Endothelial cell of umbilical vein (primary cell): ENCODE measurements at regions not wholly inside any gene's neighbourhood (a gene's known extent, or its start where the extent isn't known, plus 50 kb on each side); places are given as distances from the start of the nearest gene placed in this dataset.

Experiments
- BruUV-seq: library from RNA; stranded (reverse); fragments of 400-500 nt; replicated peaks from 2 replicates; lab custom pipeline; 2021; lab: Mats Ljungman, UMichigan
- CTCF ChIA-PET: fragments of 300-600, 350-600 bp; sonication (Branson Sonifier 250); formaldehyde crosslinking; loops from one replicate; lab custom pipeline; 2021; ENCODE audit warnings: antibody characterized with exemption, inconsistent platforms; lab: Charles Lee
- POLR2A ChIA-PET: fragments of 300-600, 350-600 bp; sonication (Branson Sonifier 250); formaldehyde crosslinking; loops from one replicate; lab custom pipeline; 2021; ENCODE audit warnings: antibody characterized with exemption, inconsistent platforms; lab: Charles Lee
- DNase-seq: peaks from one replicate; pipeline ENCODE4 v3.0.0-alpha.2; 2011; ENCODE audit warnings: low read depth, low spot score
- FAIRE-seq: peaks from 2 replicates; lab custom pipeline; 2011; peaks lifted over from hg19 to GRCh38; lab: Jason Lieb, UNC
- H2AFZ ChIP-seq: 2 replicates; pipeline ENCODE4 v1.6.0; 2012; ENCODE audit warnings: low read depth, low read length, control low read depth, inconsistent platforms
- H3K27ac ChIP-seq: 2 replicates; pipeline ENCODE4 v1.5.1; 2011; ENCODE audit warnings: low read depth, mild to moderate bottlenecking, control low read depth, low read length, moderate library complexity; ENCODE audit not compliant: insufficient read depth
- H3K27me3 ChIP-seq, 2 experiments: 2 replicates each; pipeline versions ENCODE4 v1.6.0 to v1.6.1; 2011; ENCODE audit warnings: low read length in 2 of 2, mixed read lengths in 1 of 2; ENCODE audit not compliant: control insufficient read depth in 2 of 2, insufficient read depth in 2 of 2
- H3K36me3 ChIP-seq, 2 experiments: 2 replicates in 1 of 2; 3 replicates in 1 of 2; pipeline ENCODE4 v1.5.1; 2011; ENCODE audit warnings: low read length in 2 of 2, mild to moderate bottlenecking in 1 of 2, moderate library complexity in 1 of 2; ENCODE audit not compliant: control insufficient read depth in 2 of 2, insufficient read depth in 2 of 2; ENCODE audit errors: extremely low read depth in 1 of 2
- H3K4me1 ChIP-seq: 3 replicates; pipeline ENCODE4 v1.5.1; 2011; ENCODE audit warnings: mild to moderate bottlenecking, low read length; ENCODE audit not compliant: control insufficient read depth, insufficient read depth; ENCODE audit errors: extremely low read depth
- H3K4me2 ChIP-seq: 2 replicates; pipeline ENCODE4 v1.6.1; 2011; ENCODE audit warnings: low read length, control low read depth, mixed read lengths; ENCODE audit not compliant: insufficient read depth
- H3K4me3 ChIP-seq, 3 experiments: fragments of 200-600 bp in 1 of 3; sonication (generic), shearing (Covaris generic) in 1 of 3; replicated peaks in 1 of 3; 2 replicates each; pipeline ENCODE4 v1.5.1; 2011 to 2016; ENCODE audit warnings: control low read depth in 3 of 3, low read length in 3 of 3, mild to moderate bottlenecking in 2 of 3, inconsistent platforms in 1 of 3, low read depth in 1 of 3, moderate library complexity in 1 of 3; ENCODE audit not compliant: insufficient read depth in 1 of 3
- H3K79me2 ChIP-seq: 2 replicates; pipeline ENCODE4 v1.6.0; 2012; ENCODE audit warnings: low read length, inconsistent platforms; ENCODE audit not compliant: control insufficient read depth, insufficient read depth
- H3K9ac ChIP-seq: replicated peaks from 2 replicates; pipeline ENCODE3; 2011; ENCODE audit warnings: low read length, control low read depth; ENCODE audit not compliant: insufficient read depth; ENCODE audit errors: extremely low read depth
- H3K9me1 ChIP-seq: replicated peaks from 3 replicates; pipeline ENCODE4 v1.6.0; 2011; ENCODE audit warnings: mild to moderate bottlenecking, low read length; ENCODE audit not compliant: control insufficient read depth, insufficient read depth; ENCODE audit errors: extremely low read depth
- H3K9me3 ChIP-seq: replicated peaks from 2 replicates; pipeline ENCODE4 v1.5.1; 2012; ENCODE audit warnings: low read length, inconsistent platforms; ENCODE audit not compliant: control insufficient read depth, insufficient read depth
- H4K20me1 ChIP-seq: replicated peaks from 2 replicates; pipeline ENCODE3; 2011; ENCODE audit warnings: mild to moderate bottlenecking, low read length; ENCODE audit not compliant: control insufficient read depth, insufficient read depth; ENCODE audit errors: extremely low read depth
- CTCF ChIP-seq, 2 donors: IDR thresholded peaks; 1 replicate in 1 of 2; 2 replicates in 1 of 2; pipeline ENCODE4 v1.5.1; 2011; ENCODE audit warnings: low read length in 2 of 2, mild to moderate bottlenecking in 2 of 2, moderate library complexity in 2 of 2, control low read depth in 1 of 2, inconsistent platforms in 1 of 2, low read depth in 1 of 2; ENCODE audit not compliant: insufficient read depth in 1 of 2; ENCODE audit errors: extremely low read depth in 1 of 2
- EZH2 ChIP-seq: IDR thresholded peaks from 2 replicates; pipeline ENCODE4 v1.6.1; 2012; ENCODE audit warnings: borderline replicate concordance, low read depth, mild to moderate bottlenecking, moderate library complexity, low read length, inconsistent platforms; ENCODE audit not compliant: severe bottlenecking
- FOS ChIP-seq: IDR thresholded peaks from 2 replicates; pipeline ENCODE4 v1.6.1; 2011; ENCODE audit warnings: mild to moderate bottlenecking, low read length, moderate library complexity, borderline replicate concordance; ENCODE audit not compliant: insufficient read depth
- GATA2 ChIP-seq: IDR thresholded peaks from 2 replicates; pipeline ENCODE4 v1.7.0; 2011; ENCODE audit warnings: low read depth, mild to moderate bottlenecking, moderate library complexity, mixed read lengths, low read length; ENCODE audit not compliant: insufficient read length, insufficient read depth
- JUN ChIP-seq: IDR thresholded peaks from 2 replicates; pipeline ENCODE4 v1.6.1; 2011; ENCODE audit warnings: borderline replicate concordance, low read depth; ENCODE audit not compliant: insufficient read length, insufficient read depth
- MAX ChIP-seq: IDR thresholded peaks from 2 replicates; pipeline ENCODE4 v1.6.1; 2011; ENCODE audit not compliant: insufficient read depth, insufficient read length
- MYC ChIP-seq: IDR thresholded peaks from one replicate; pipeline ENCODE4 v1.6.1; 2011; ENCODE audit warnings: mild to moderate bottlenecking, low read depth, low read length
- POLR2A ChIP-seq: IDR thresholded peaks from 2 replicates; pipeline ENCODE4 v1.6.1; 2012; ENCODE audit warnings: low read depth, mild to moderate bottlenecking, control low read depth, low read length
- POLR2AphosphoS5 ChIP-seq: IDR thresholded peaks from 2 replicates; pipeline ENCODE4 v1.6.1; 2012; ENCODE audit warnings: low read depth, mild to moderate bottlenecking, control low read depth, low read length, moderate library complexity; ENCODE audit not compliant: insufficient read depth
- dilution Hi-C: fragments of 300-500 bp; cut with MboI; formaldehyde crosslinking; loops from one replicate; pipeline ENCODE4 v1.15.0; 2019; ENCODE audit warnings: low sequenced_read_pairs; ENCODE audit not compliant: extremely low pct_ligation_motif_present
- intact Hi-C: fragments of 100-400 bp; cut with micrococcal nuclease; formaldehyde crosslinking; loops from one replicate; pipeline ENCODE4 v1.10.0; 2022

DNA sequence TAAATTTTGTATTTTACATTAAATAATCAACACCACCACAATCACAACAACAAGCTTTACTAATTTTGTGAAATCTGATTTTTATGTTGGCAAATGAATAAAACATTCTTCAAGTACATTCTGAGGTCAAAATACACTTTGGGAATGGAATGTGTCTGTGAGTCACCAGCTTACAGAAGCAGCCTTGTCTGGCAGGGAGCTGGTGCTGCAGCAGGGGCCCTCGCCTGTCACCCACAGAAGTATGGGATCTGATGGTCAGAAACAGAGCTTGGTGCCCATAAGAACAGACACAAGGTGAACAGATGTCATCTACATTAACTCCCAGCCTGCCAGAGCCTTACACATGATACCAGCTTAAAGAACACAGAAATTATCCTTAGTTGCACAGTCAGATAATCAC lies 496.9 kb downstream of the CCSER2 start:
- no peak overlapping the region for H3K9ac ChIP-seq
- FAIRE-seq, result no peak
- H2AFZ ChIP-seq, result no peak overlapping the region
- POLR2A ChIA-PET, result no interaction called here
- no peak overlapping the region for H3K4me3 ChIP-seq
- H3K27me3 ChIP-seq, result no peaks in the 10 kb centered on the region
- H3K9me1 ChIP-seq, result no peaks in the 10 kb centered on the region
- no peak overlapping the region for H3K4me2 ChIP-seq
- no peaks in the 10 kb centered on the region for H3K36me3 ChIP-seq
- dilution Hi-C loops (no loop called here), intact Hi-C loops (no loop called here)
- TF ChIP-seq GATA2 (no peak), JUN (no peak), MYC (no peak), CTCF (IDR thresholded peaks at IDR 0.05; ENCODE audit: extremely low read depth in 1 of 2, insufficient read depth in 1 of 2, low read depth in 1 of 2, low read length in 2 of 2) (no peak), FOS (no peak), MAX (no peak), POLR2AphosphoS5 (no peak), POLR2A (no peak), EZH2 (no peak)
- no peak overlapping the region for H3K27ac ChIP-seq
- no peak for DNase-seq
- H3K79me2 ChIP-seq, result no peaks in the 10 kb centered on the region
- BruUV-seq, result no TSS peak
- H3K9me3 ChIP-seq, result no peaks in the 10 kb centered on the region
- H4K20me1 ChIP-seq, result no peaks in the 10 kb centered on the region
- no peaks in the 10 kb centered on the region for H3K4me1 ChIP-seq
- CTCF ChIA-PET, result no interaction called here
